HEK293 (cell line): ENCODE measurements at regions not wholly inside any gene's neighbourhood (a gene's known extent, or its start where the extent isn't known, plus 50 kb on each side); places are given as distances from the start of the nearest gene placed in this dataset.

Source experiments
- CTCF ChIA-PET: fragments of 350-600 bp; formaldehyde crosslinking; extraction: SDS; loops from one replicate; lab custom pipeline; 2021; ENCODE audit warnings: antibody characterized with exemption; lab: Yijun Ruan, JAX
- POLR2A ChIA-PET: fragments of 300-600 bp; formaldehyde crosslinking; extraction: SDS; loops from one replicate; lab custom pipeline; 2020; ENCODE audit warnings: antibody characterized with exemption, inconsistent platforms; lab: Yijun Ruan, JAX
- H3K27ac ChIP-seq: fragments of 200-500 bp; sonication (Bioruptor generic); 2 replicates; pipeline ENCODE4 v1.5.1; 2014; ENCODE audit warnings: low read depth, low read length, control low read depth, inconsistent platforms; ENCODE audit errors: extremely low read depth
- H3K36me3 ChIP-seq, 2 experiments: fragments of 200-500 bp in 1 of 2; sonication (Bioruptor generic) in 1 of 2; 1 replicate in 1 of 2; 2 replicates in 1 of 2; pipeline ENCODE4 v1.5.1; 2014 to 2017; ENCODE audit warnings: inconsistent platforms in 2 of 2, low read length in 2 of 2; ENCODE audit not compliant: control insufficient read depth in 2 of 2, insufficient read depth in 1 of 2
- H3K4me1 ChIP-seq: fragments of 200-500 bp; sonication (Bioruptor generic); 2 replicates; pipeline ENCODE4 v1.5.1; 2014; ENCODE audit warnings: mild to moderate bottlenecking, low read length, inconsistent platforms; ENCODE audit not compliant: control insufficient read depth, insufficient read depth
- H3K4me3 ChIP-seq: 2 replicates; pipeline ENCODE4 v1.5.1; 2011; ENCODE audit warnings: low read depth, mild to moderate bottlenecking, control low read depth, low read length, moderate library complexity
- H3K9me3 ChIP-seq: fragments of 200-500 bp; sonication (Bioruptor generic); 2 replicates; pipeline ENCODE4 v1.5.1; 2014; ENCODE audit warnings: low read depth, low read length, inconsistent platforms; ENCODE audit not compliant: control insufficient read depth, insufficient read depth
- FEZF1 ChIP-seq: fragments of 450-650 bp; formaldehyde crosslinking; IDR thresholded peaks from 2 replicates; pipeline ENCODE4 v1.5.1; 2016; ENCODE audit warnings: missing biosample characterization, missing genetic modification characterization
- GFI1B ChIP-seq: fragments of 450-650 bp; formaldehyde crosslinking; IDR thresholded peaks from 2 replicates; pipeline ENCODE4 v1.5.1; 2016; ENCODE audit warnings: missing biosample characterization, missing genetic modification characterization
- GLIS2 ChIP-seq: fragments of 450-650 bp; formaldehyde crosslinking; IDR thresholded peaks from 2 replicates; pipeline ENCODE4 v1.5.1; 2016; ENCODE audit warnings: missing biosample characterization, missing genetic modification characterization
- MEIS1 ChIP-seq: sonication (generic); formaldehyde crosslinking; IDR thresholded peaks from 2 replicates; pipeline ENCODE4 v1.8.1; 2022; ENCODE audit warnings: missing genetic modification reagents, mild to moderate bottlenecking, borderline replicate concordance
- RBAK ChIP-seq: fragments of 450-650 bp; formaldehyde crosslinking; IDR thresholded peaks from 2 replicates; pipeline ENCODE4 v1.5.1; 2016; ENCODE audit warnings: missing biosample characterization, missing genetic modification characterization
- SP2 ChIP-seq: fragments of 450-650 bp; formaldehyde crosslinking; IDR thresholded peaks from 2 replicates; pipeline ENCODE4 v1.5.1; 2016; ENCODE audit warnings: missing biosample characterization, missing genetic modification characterization
- WT1 ChIP-seq: fragments of 450-650 bp; formaldehyde crosslinking; IDR thresholded peaks from 2 replicates; pipeline ENCODE4 v1.5.1; 2016; ENCODE audit warnings: missing biosample characterization, missing genetic modification characterization
- ZFHX2 ChIP-seq: fragments of 450-650 bp; formaldehyde crosslinking; conservative IDR thresholded peaks from 2 replicates; pipeline ENCODE4 v1.5.1; 2016; ENCODE audit warnings: missing biosample characterization, missing genetic modification characterization
- ZIC2 ChIP-seq: fragments of 450-650 bp; formaldehyde crosslinking; IDR thresholded peaks from 2 replicates; pipeline ENCODE4 v1.5.1; 2016; ENCODE audit warnings: missing biosample characterization, missing genetic modification characterization
- ZNF140 ChIP-seq: fragments of 450-650 bp; formaldehyde crosslinking; IDR thresholded peaks from 2 replicates; pipeline ENCODE4 v1.5.1; 2016; ENCODE audit warnings: missing biosample characterization, missing genetic modification characterization
- ZNF155 ChIP-seq: fragments of 450-650 bp; formaldehyde crosslinking; IDR thresholded peaks from 2 replicates; pipeline ENCODE4 v1.5.1; 2016; ENCODE audit warnings: missing biosample characterization, missing genetic modification characterization
- ZNF223 ChIP-seq: fragments of 450-650 bp; formaldehyde crosslinking; IDR thresholded peaks from 2 replicates; pipeline ENCODE4 v1.5.1; 2016; ENCODE audit warnings: missing biosample characterization, missing genetic modification characterization
- ZNF292 ChIP-seq: fragments of 450-650 bp; formaldehyde crosslinking; IDR thresholded peaks from 2 replicates; pipeline ENCODE4 v1.5.1; 2016; ENCODE audit warnings: low read depth, missing biosample characterization, missing genetic modification characterization, borderline replicate concordance
- ZNF433 ChIP-seq: fragments of 450-650 bp; formaldehyde crosslinking; IDR thresholded peaks from 2 replicates; pipeline ENCODE4 v1.5.1; 2016; ENCODE audit warnings: missing biosample characterization, missing genetic modification characterization, low read depth
- ZNF530 ChIP-seq: fragments of 450-650 bp; formaldehyde crosslinking; IDR thresholded peaks from 2 replicates; pipeline ENCODE4 v1.5.1; 2016; ENCODE audit warnings: low read depth, missing biosample characterization, missing genetic modification characterization
- ZNF571 ChIP-seq: fragments of 450-650 bp; formaldehyde crosslinking; IDR thresholded peaks from 2 replicates; pipeline ENCODE4 v1.5.0; 2017; ENCODE audit warnings: missing biosample characterization, missing genetic modification characterization
- ZNF596 ChIP-seq: fragments of 450-650 bp; IDR thresholded peaks from 2 replicates; pipeline ENCODE4 v1.5.0; 2018; ENCODE audit warnings: missing biosample characterization, mild to moderate bottlenecking, missing genetic modification characterization, moderate library complexity
- ZNF843 ChIP-seq: fragments of 450-650 bp; formaldehyde crosslinking; IDR thresholded peaks from 2 replicates; pipeline ENCODE4 v1.5.1; 2016; ENCODE audit warnings: missing biosample characterization, missing genetic modification characterization
- ZSCAN30 ChIP-seq: fragments of 450-650 bp; IDR thresholded peaks from 2 replicates; pipeline ENCODE4 v1.5.1; 2018; ENCODE audit warnings: missing biosample characterization, mild to moderate bottlenecking, missing genetic modification characterization, moderate library complexity
- TF ChIP-seq, protein P1 (sequence below): fragments of 450-650 bp; formaldehyde crosslinking; IDR thresholded peaks from 2 replicates; pipeline ENCODE4 v1.5.1; 2016; ENCODE audit warnings: missing biosample characterization, missing genetic modification characterization
- TF ChIP-seq, protein P2 (sequence below): fragments of 450-650 bp; formaldehyde crosslinking; IDR thresholded peaks from 2 replicates; pipeline ENCODE4 v1.5.1; 2016; ENCODE audit warnings: missing biosample characterization, missing genetic modification characterization
- TF ChIP-seq, protein P3 (sequence below): fragments of 450-650 bp; formaldehyde crosslinking; IDR thresholded peaks from 2 replicates; pipeline ENCODE4 v1.5.1; 2017; ENCODE audit warnings: missing biosample characterization, missing genetic modification characterization

DNA sequence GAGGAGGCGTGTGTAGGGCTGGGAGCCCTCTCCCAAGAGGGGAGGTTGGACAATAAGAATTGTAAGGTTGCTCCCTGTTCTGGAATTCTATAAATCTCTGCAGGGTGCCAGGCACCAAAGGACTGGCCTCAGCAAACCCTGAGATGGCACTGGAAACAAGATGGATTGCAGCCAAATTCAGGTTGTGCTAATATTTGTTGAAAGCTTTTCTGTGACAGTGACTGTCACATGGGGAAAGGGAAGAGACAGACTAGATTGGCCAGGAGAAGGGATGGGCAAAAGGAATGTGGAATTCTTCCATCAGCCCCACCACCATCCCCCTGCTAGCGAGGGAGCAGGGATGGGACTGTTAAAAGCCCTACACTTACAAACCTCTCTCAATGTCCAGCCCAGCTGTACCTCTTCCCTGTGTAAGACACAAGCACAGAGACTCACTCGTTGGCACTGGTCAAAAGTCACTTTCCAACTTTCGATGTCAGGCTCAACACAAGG is 62.4 kb downstream of the SOX9 start:
- ChIA-PET POLR2A (interaction anchor here (1.3 kb wide), 1 partner anchor 63 kb away, joined by 4 read pairs; the partner anchor contains the start of gene SOX9), CTCF (no interaction called here)
- TF ChIP-seq RBAK (tag by site-specific recombination) (no peak), WT1 (tag by site-specific recombination) (no peak), FEZF1 (tag by site-specific recombination) (no peak), ZNF292 (tag by site-specific recombination) (no peak)

DNA sequence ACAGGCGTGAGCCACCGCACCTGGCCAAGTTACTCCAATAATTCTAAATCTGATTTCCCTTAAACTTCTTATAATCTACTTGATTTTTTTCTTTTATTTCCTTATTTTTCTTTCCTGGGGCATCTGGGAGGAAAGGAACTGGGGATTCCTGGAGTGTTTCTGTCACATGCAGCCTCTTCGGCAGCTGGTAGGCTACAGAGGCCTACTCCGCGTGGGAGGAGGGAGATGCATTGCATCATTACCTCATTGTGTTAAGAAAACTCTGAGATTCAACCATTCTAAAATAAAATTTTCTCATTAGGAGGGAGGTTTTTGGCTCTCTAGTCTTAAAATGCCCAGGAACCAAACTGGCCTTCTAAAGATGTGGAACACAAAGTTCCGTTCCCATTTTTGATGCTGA is 64.0 kb downstream of the SOX9 start:
- TF ChIP-seq ZNF155 (tag by site-specific recombination) (no peak), ZNF433 (tag by site-specific recombination) (no peak), ZFHX2 (tag by site-specific recombination) (0 out of 2 replicates have a peak, but pooled peaks have one; percentile 20)
- Histone ChIP-seq H3K9me3 (no peaks in the 10 kb centered on the region), H3K27ac (no peak overlapping the region), H3K4me1 (peaks cover 4% of the 10 kb centered on the region; the same call in 1 of the 2 replicates), H3K4me3 (no peak overlapping the region), H3K36me3 (no peaks in the 10 kb centered on the region; a peak in 1 of 3 replicates)
- CTCF ChIA-PET: interaction anchor here (0.5 to 0.6 kb wide), 2 partner anchors 75 to 330 kb away, joined by 3 read pairs; no protein-coding TSS in a partner anchor
- POLR2A ChIA-PET: no interaction called here

More for the DNA sequence above, 62.4 kb downstream of the SOX9 start:
- Histone ChIP-seq H3K4me3 (no peak overlapping the region), H3K27ac (no peak overlapping the region), H3K4me1 (peaks cover 4% of the 10 kb centered on the region; the same call in 1 of the 2 replicates), H3K36me3 (no peaks in the 10 kb centered on the region), H3K9me3 (no peaks in the 10 kb centered on the region)

DNA sequence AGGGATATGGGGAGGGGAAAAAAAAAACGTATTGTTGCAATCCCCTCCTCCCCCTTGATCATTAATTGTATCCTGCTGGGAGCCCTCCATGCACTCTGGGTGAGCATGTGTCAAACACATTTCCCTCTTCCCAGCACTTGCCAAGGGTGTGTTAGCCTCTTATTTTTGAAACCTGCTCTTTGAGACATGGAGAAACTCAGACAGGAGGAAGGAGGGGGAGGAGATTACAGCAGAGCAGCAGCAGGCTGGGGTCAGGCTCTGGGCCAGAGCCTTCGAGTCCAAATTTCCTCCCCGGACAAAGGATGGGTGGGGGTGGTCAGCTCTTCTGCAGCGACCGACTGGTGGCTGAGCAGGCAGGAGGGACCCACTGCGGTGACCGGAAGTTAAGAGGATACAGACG is 64.7 kb downstream of the SOX9 start:
- CTCF ChIA-PET: interaction anchor here (0.6 kb wide), 2 partner anchors 329 to 805 kb away, joined by 3 read pairs; no protein-coding TSS in a partner anchor
- Histone ChIP-seq H3K9me3 (no peaks in the 10 kb centered on the region), H3K4me1 (peaks cover 4% of the 10 kb centered on the region; the same call in 1 of the 2 replicates), H3K27ac (no peak overlapping the region), H3K4me3 (no peak overlapping the region), H3K36me3 (no peaks in the 10 kb centered on the region; a peak in 1 of 3 replicates)
- TF ChIP-seq ZNF571 (no peak), SP2 (tag by site-specific recombination) (no peak), ZNF223 (tag by site-specific recombination) (no peak), ZNF596 (tag by site-specific recombination) (no peak), GFI1B (tag by site-specific recombination) (no peak), MEIS1 (CRISPR knock-in tag) (no peak), ZNF843 (tag by site-specific recombination) (no peak), ZIC2 (no peak), ZNF140 (tag by site-specific recombination) (no peak), ZNF530 (no peak), ZSCAN30 (no peak), GLIS2 (no peak)
- TF ChIP-seq, protein P1, sequence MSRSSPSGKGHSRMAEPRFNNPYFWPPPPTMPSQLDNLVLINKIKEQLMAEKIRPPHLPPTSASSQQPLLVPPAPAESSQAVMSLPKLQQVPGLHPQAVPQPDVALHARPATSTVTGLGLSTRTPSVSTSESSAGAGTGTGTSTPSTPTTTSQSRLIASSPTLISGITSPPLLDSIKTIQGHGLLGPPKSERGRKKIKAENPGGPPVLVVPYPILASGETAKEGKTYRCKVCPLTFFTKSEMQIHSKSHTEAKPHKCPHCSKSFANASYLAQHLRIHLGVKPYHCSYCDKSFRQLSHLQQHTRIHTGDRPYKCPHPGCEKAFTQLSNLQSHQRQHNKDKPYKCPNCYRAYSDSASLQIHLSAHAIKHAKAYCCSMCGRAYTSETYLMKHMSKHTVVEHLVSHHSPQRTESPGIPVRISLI (tag by site-specific recombination): no peak
- TF ChIP-seq, protein P2, sequence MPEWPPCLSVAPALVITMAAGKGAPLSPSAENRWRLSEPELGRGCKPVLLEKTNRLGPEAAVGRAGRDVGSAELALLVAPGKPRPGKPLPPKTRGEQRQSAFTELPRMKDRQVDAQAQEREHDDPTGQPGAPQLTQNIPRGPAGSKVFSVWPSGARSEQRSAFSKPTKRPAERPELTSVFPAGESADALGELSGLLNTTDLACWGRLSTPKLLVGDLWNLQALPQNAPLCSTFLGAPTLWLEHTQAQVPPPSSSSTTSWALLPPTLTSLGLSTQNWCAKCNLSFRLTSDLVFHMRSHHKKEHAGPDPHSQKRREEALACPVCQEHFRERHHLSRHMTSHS (tag by site-specific recombination): no peak
- TF ChIP-seq, protein P3, sequence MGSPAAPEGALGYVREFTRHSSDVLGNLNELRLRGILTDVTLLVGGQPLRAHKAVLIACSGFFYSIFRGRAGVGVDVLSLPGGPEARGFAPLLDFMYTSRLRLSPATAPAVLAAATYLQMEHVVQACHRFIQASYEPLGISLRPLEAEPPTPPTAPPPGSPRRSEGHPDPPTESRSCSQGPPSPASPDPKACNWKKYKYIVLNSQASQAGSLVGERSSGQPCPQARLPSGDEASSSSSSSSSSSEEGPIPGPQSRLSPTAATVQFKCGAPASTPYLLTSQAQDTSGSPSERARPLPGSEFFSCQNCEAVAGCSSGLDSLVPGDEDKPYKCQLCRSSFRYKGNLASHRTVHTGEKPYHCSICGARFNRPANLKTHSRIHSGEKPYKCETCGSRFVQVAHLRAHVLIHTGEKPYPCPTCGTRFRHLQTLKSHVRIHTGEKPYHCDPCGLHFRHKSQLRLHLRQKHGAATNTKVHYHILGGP (tag by site-specific recombination): no peak
- POLR2A ChIA-PET: no interaction called here
